Left cardiac atrium (tissue), 4 donors: ENCODE measurements at regions not wholly inside any gene's neighbourhood (a gene's known extent, or its start where the extent isn't known, plus 50 kb on each side); places are given as distances from the start of the nearest gene placed in this dataset.
A peak's percentile ranks its signal among the peaks of the same experiment; 100 is the strongest.
"Not testable (repeated sequence)": the region's sequence is repeated elsewhere in the genome, so short reads cannot be mapped to it uniquely, and the experiment has no call there.

Experiments used
- ATAC-seq, 2 donors: fragments of 200-7000 bp; cut with Tn5 transposase; one replicate each; pipeline ENCODE4 v1.9.1; 2020; ENCODE audit warnings: mild to moderate bottlenecking in 2 of 2, moderate library complexity in 2 of 2
- DNase-seq: peaks from one replicate; pipeline ENCODE4 v3.0.0-alpha.2; 2020
- intact Hi-C, 2 donors: fragments of 100-400 bp; cut with DNase I; formaldehyde crosslinking; loops; one replicate each; pipeline versions ENCODE4 v1.14.1 to v1.15.1; 2022 to 2023
- donor health status: DM: no; HTN: yes; CAD: no.
- donor health status: DM: no; HTN: yes; CAD: no; lungs with severe emphysema.
- donor health status: DM: yes; HTN: yes; CAD: no.
- donor health status: Dilated cardiomyopathy.

DNA sequence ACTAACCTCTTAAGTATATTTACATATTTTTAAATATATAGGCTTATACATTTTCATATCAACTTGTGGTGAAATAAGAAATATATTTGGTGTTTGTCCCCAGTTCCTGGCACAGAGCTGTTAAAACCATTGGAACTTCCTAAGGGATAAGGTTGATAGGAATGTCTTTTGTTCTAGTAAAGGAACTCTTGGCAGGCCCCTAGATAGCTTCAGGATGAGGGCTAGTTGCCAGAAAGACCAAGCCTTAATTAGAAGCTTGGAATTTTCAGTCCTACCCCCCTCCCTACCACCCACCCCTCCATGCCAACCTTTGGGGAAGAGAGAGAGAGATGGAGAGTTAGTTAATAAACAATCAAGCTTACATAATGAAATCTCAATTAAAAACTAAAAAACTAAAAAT, 638.6 kb upstream of the ACO1 start:
- no peak for ATAC-seq
- no peak for DNase-seq
- intact Hi-C loops, result no loop called here

DNA sequence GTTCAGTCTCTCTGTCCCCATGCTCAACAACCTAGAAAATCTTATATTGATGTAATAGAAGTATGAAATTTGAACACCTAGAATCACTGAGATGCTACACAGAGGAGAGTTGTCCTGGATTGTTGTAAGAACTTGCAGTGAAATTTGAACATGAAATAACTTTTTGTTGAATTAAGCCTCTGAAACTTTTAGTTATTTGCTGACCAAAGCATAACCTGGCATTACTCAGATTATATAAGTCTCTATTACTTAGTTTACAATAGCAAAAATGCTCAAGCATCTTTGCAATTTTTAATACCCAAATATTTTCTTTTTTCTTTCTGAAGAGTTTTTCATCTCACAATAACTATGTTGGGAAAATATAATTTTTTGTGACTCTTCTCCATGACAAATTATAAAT, 630.7 kb upstream of the ACO1 start:
- ATAC-seq, result no peak
- intact Hi-C loops, result no loop called here

DNA sequence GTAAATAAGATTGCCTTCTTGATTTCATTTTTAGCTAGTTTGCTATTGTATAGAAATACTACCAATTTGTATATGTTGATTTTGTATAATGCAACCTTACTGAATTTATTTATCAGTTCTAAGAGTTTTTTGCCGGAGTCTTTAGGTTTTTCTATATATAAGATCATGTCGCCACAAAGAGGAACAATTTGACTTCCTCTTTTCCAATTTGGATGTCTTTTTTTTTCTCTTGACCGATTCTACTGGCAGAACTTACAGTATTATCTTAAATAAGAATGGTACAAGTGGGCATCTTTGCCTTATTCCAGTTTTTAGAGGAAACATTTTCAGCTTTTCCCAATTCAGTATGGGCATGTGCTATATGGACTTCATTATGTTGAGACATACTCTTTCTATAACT, 624.7 kb upstream of the ACO1 start:
- no peak for ATAC-seq
- no peak for DNase-seq
- intact Hi-C loops, result no loop called here

More for the DNA sequence above, 630.7 kb upstream of the ACO1 start:
- no peak for DNase-seq

DNA sequence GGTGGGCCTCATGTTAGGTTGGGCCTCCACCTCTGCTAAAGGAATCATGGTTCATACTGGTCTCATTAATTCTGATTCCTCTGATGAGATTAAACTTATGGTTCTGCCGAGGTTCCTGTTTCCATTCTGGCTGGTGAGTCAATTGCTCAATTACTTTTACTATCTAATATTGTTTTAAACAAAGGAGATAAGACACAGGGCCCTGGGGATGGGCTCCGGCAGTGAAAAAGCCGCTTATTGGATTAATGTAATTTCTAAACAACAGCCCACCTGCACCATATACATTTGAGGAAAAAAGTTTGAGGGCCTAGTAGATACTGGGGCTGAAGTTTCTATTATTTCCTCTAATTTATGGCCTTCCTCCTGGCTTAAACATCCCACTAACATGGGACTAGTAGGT, 610.4 kb upstream of the ACO1 start:
- intact Hi-C loops, DNase-seq, ATAC-seq: not testable (repeated sequence)

DNA sequence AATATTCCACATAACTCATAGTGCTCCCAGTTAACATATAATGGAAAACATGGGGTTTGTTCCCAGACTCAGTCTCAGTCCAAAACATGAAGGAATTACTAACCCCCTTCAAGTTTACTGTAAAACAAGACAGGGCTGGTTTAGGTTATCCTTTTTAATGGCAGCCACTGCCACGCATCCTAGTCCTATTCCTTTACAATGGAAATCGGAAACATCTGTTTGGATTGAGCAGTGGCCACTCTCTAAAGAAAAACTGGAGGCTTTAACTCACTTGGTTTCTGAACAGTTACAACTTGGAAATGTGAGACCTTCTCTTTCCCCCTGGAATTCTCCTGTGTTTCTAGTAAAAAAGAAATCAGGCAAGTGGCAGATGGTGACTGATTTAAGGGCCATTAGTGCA, 609.9 kb upstream of the ACO1 start:
- intact Hi-C loops, result no loop called here
- ATAC-seq (no peak), DNase-seq (no peak)

DNA sequence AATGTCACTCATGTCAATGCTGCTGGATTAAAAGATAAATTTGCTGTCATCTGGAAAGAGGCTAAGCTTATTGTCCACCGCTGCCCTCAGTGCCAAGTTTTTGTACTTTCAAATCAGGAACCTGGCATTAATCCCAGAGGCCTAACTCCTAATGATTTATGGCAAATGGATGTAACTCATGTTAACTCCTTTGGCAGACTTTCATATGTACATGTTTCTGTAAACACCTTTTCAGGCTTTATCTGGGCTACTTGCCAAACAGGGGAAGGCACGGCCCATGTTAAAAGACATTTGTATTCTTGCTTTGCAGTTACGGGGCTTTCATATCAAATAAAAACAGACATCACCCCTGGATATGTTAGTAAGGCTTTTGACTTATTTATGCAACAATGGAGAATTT, 608.0 kb upstream of the ACO1 start:
- intact Hi-C loops, result no loop called here
- ATAC-seq (no peak), DNase-seq (no peak)

DNA sequence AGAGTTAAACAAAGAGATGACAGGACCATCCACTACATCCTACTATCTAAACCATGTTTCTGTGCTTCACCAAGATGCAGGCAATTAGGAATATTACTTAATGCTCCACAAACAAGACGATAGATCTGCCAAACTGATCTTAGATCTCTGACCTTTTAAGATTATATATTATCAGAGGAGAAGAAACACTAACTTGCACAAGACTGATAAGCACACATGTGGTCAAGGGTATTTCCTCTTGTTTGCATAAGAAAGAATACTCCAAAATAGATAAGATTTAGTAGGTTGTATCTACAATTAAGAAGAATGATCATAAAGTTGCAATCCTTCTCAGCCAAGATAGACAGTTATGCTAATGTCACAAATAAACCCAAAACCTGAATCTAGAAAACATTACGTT, 601.0 kb upstream of the ACO1 start:
- no peak for DNase-seq
- ATAC-seq, result no peak
- intact Hi-C loops, result no loop called here

DNA sequence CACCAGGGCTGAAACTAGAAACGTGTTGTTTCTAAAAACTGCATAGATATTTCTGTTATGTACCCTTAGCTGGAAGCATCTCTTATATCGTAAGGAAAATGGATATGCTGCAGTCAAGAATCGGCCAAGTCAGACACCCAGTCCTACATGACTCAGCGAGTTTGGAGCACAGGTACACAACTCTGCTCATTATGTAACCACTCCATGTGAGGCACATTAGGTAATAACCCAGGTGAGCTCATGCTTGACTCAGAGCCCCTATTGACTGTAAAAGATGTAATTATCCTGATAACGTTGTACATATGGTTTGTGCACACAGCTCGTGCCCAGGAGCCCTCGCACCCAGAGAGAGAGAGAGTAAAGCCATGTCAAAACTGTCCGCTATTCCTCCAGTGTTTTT, 593.7 kb upstream of the ACO1 start:
- intact Hi-C loops, result loop anchor here in 1 of 2 donors (10.0 kb wide), 1 partner anchor 666 kb away; no protein-coding TSS in a partner anchor
- ATAC-seq (no peak), DNase-seq (no peak)

DNA sequence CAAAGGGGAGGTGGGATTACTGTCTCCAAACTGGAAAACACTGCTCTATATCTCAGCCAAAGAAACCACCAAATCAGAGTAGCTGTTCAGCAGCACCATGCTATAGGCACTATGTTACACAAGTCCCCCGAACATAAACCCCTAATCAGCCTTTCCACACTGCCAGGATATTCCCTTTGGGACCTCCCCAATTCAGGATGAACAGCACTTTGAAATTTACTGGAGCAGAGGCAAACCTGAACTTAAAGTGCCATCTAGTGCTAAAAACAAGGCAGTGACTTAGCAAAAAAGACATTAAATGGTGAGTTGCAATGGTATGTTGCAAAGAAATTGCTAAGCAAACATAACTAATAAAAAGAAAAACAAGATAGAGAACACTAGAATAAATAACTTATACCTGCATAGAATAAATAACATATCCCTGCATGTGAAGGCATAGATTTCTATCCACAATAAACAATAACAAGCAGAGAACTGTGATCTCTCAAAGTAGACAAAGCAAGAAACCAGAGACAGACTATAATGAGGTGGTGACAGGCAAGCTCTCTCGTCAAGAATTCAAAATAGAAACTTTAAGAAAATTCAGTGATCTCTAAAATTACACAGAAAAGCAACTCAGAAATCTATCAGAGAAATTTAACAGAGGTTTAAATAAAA, 584.4 kb upstream of the ACO1 start:
- intact Hi-C loops, result loop anchor here (5.0 to 10.0 kb wide), 2 partner anchors 675 to 678 kb away; no protein-coding TSS in a partner anchor
- ATAC-seq (no peak), DNase-seq (no peak)

DNA sequence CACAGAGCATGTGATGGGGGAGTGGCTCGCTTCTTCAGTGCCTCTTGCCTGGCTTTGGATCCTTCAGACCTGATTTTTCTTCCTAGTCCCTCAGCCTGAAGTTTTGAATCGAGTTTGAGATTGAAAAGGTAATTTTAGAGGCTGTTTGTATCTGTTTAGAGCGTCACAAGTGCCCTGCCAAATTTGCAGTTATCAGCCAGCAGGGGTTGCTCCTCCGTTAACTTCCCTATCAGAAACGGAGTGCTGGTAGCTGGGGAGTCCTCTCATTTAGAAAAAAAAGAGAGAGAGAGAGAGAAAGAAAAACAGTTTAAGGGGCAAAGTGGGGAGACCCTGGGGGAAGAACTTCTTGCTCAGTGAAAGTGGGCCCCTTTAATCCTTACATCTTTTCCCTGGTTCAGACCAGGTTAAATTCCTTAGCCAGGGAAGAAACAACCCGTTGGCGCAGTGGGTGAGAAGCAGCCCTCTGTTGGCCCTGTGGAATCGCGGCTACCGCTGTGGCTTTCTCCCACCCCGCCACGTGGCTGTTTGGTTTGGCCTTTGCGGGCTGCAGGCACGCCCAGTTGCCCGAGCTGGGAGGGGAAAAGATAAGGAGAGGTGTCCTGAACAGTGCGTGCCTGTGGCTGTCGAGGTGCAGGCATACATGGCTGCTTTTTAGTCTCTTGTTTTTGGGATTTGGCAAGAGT, 576.7 kb upstream of the ACO1 start:
- DNase-seq, result no peak

DNA sequence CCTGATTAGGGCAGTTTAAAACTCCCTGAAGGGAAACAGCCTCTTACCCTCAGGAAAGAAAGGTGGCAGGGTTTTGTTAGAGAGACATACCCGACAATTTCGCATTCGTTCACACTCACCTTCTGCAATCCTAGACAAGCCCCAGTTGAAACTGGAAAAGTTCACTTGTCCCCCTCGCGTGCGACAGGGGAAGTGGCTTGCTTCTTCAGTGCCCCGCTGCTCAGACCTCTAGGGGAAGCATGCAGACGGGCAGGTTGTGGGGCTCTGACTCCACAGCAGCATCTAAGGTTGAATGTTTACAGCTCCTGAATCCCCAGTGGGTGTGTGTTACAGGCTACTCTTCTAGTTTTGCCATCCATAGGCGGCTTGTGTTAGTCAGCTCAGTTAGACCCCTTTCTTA, 575.7 kb upstream of the ACO1 start:
- ATAC-seq, result no peak
- intact Hi-C loops, result no loop called here
- DNase-seq, result no peak

More for the DNA sequence above, 576.7 kb upstream of the ACO1 start:
- intact Hi-C loops, result no loop called here
- ATAC-seq, result no peak

DNA sequence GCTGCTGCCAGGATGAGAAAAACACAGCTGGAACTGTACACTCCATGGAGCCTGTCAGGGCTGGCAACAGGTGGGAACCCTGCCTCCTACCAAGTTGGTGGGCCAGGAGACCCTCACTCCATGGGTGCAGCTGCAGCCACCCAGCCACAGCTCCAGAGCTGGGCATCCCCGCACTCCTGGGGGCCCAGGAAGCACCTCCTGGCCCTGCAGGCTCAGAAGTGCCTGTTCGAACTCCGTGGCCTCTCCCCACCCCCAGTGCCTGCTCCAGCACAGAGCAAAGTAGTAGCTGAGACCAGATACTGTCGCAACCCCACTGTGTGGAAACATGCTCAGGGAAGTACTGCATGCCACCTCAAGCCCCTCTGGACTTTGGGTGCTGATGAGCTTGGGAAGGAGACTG, 564.0 kb upstream of the ACO1 start:
- ATAC-seq, result no peak
- DNase-seq, result no peak

DNA sequence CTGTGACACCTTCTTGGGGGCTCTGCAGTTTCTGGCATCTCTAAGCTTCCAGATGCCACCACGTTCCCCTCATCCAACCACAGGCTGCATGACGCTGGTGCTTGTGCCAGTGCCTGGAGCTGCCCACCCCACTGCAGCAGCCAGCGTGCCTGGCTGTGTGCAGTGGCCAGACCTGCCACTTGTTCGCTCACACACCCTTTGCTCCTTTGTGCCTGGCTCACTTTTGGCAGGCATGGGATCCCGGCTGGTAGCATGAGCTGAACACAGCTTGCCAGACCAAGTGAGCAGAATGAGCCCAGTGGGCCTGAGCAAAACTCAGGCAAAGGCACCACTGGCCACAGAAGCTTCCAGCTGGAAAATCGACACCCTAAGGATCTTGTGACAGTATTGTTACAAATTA, 562.9 kb upstream of the ACO1 start:
- DNase-seq (no peak), ATAC-seq (no peak)
- intact Hi-C loops, result no loop called here

More for the DNA sequence above, 564.0 kb upstream of the ACO1 start:
- intact Hi-C loops, result no loop called here

DNA sequence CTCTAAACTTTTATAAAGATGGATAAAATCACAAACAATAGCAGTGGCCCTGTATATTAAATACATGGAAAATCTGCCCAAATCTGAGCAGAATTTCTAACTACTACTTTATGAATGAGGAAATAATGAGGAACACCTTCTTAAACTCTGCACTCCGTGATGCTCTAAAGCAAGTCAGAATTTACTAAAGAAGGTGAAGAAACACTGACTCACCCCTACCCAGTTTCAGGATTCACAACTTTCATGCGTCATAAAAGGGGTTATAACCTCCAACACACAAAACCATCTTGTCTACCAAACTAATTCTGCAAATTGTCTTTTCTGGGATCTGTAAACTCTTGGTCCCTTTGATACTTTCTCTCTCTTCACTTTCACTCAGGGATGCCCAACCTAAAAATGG, 561.1 kb upstream of the ACO1 start:
- ATAC-seq (no peak), DNase-seq (no peak)
- intact Hi-C loops, result no loop called here

DNA sequence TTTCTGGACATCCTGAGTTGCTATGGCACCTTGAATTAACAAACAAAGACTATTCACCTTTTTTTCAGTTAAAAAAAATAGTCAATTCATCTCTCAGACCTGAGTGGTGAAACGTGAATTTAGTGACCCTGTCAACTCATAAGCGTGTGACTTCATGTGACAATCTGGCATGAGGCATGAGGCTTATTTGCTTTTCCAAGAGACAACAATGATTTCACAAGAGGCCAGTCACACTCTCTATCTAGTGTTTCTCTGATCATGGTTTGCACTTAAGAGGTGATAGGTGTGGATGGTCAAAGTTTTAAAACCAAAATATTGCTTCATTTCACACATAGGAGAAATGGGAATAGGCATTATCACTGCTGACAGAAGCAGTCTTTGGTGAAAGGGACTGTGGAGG, 559.6 kb upstream of the ACO1 start:
- intact Hi-C loops, result no loop called here
- ATAC-seq (no peak), DNase-seq (no peak)

DNA sequence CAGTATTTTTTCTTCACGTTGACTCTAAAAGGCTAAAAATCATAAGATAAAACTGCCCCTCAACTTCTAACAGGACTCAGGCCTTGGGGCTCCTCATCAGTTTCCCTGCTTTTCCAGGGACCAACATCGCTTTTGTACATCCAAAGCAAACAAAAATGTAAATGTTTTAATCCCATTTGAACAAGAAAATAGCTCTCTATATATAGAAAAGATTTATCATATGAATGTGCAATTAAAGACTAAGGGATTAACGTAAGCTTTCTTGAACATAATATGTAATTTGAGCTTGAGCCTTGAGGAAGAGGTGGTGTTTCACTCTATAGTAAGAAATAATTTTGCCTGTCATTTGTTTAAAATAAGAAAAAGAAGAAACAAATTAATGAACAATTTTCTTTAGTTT, 547.2 kb upstream of the ACO1 start:
- no peak for ATAC-seq

DNA sequence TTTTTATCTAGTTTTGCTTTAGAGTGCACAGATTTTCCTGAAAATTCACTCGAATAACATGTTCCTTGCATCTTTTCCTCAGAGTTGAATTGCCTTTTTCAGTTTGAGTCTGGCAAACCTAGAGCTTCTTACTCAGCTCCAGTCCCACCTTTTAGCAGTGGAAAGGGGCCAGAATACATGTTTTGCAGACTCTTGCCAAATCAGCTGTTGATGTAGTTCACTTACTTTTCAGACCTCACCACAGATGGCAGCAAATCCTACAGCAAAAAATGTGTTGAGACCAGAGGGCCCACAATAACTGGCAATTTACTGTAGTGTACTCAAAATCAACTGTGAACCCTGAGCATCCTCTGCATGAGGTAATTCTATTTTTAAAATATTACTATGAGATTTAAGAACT, 545.2 kb upstream of the ACO1 start:
- intact Hi-C loops, result no loop called here
- no peak for DNase-seq
- ATAC-seq, result peak in 1 of 2 donors; percentile 53

More for the DNA sequence above, 547.2 kb upstream of the ACO1 start:
- intact Hi-C loops, result no loop called here
- no peak for DNase-seq

DNA sequence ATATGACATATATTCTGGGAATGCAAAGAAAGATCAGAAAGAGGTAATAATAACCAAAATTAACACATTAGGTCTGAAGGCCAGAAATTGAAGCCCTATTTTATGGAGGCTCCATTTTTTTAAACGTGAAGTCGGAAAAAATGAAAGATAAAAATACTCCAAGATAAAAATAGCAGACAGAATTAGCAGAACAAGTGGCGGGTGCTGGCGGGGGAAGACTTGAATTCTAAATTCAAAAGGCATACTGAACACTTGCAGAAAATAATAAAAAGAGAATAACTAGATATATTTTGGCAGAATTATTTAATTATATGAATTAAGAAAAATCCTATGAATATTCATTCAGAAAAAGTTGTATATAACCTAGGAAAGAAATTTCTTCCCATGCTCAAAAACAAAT, 543.7 kb upstream of the ACO1 start:
- DNase-seq (no peak), ATAC-seq (no peak)
- intact Hi-C loops, result no loop called here

DNA sequence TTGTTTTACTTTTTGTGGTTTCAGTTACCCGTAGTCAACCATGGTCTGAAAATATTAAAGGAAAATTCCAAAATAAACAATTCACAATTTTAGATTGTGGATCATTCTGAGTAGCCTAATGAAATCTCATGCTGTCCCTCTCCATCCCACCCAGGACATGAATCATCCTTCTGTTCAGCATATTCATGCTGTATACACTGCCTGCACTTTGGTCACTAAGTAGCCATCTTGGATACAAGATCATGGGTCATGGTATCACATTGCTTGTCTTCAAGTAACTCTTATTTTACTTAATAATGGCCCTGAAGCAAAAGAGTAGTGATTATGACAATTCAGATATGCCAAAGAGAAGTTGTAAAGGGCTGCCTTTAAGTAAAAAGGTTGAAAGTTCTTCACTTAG, 536.5 kb upstream of the ACO1 start:
- intact Hi-C loops, result no loop called here
- ATAC-seq (no peak), DNase-seq (no peak)

DNA sequence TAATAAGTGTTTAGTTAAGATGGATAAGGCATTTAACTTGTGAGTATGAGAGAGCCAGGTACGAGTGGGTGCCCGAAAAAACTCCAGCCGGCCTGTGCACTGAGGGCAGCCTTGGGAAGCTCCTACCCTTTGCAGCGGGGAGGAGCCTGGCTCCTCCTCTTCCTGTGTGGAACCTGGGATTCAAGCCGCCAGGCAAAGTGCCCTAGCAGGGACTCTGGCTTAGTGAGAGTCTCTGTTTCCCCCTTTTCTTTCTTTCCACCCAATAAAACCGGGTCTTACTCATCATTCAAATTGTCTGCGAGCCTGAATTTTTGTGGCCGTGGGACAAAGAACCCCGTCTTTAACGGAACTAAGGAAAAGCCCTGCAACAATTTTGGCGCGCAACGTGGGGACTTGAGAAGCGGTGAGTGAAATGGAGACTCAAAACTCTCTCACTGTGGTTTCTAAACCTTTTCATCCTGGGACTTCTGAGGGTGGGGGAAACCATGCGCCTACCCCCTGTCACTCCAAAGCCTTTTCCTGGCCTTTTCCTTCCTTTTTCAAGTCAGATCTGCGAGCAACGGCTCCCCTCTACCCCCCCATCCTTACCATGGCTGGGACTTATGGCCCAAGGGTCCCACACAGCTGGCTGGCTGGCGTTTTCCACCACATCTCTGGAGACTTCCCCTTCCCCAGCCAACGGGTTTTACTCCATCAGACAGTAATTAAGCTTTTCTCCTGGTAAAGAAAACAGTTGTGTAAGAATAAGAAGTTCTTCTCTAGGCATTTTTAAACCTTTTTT, 535.7 kb upstream of the ACO1 start:
- intact Hi-C loops, result no loop called here
- DNase-seq (no peak), ATAC-seq (no peak)
